Liver (tissue), 3 donors: ENCODE measurements at regions not wholly inside any gene's neighbourhood (a gene's known extent, or its start where the extent isn't known, plus 50 kb on each side); places are given as distances from the start of the nearest gene placed in this dataset.
"Not testable (repeated sequence)": the region's sequence is repeated elsewhere in the genome, so short reads cannot be mapped to it uniquely, and the experiment has no call there.

Experiments used
- EGR1 ChIP-seq, 2 donors: IDR thresholded peaks; 2 replicates each; pipeline ENCODE4 v1.6.1; 2016 to 2018; ENCODE audit warnings: antibody characterized with exemption in 2 of 2, low read depth in 2 of 2
- FOXA2 ChIP-seq: IDR thresholded peaks from 2 replicates; pipeline ENCODE4 v1.6.1; 2016; ENCODE audit warnings: antibody characterized with exemption
- HNF4A ChIP-seq, 2 donors: conservative IDR thresholded peaks; 2 replicates each; pipeline ENCODE4 v1.6.1; 2016; ENCODE audit warnings: antibody characterized with exemption in 2 of 2, mild to moderate bottlenecking in 2 of 2
- JUND ChIP-seq, 2 donors: IDR thresholded peaks; 2 replicates each; pipeline ENCODE4 v1.6.1; 2016; ENCODE audit warnings: antibody characterized with exemption in 2 of 2
- NR2F2 ChIP-seq: IDR thresholded peaks from 2 replicates; pipeline ENCODE4 v1.6.1; 2016; ENCODE audit warnings: antibody characterized with exemption
- TAF1 ChIP-seq: conservative IDR thresholded peaks from 2 replicates; pipeline ENCODE4 v1.6.1; 2016; ENCODE audit warnings: antibody characterized with exemption, mild to moderate bottlenecking
- YY1 ChIP-seq: IDR thresholded peaks from 2 replicates; pipeline ENCODE4 v1.6.1; 2016; ENCODE audit warnings: antibody characterized with exemption, mild to moderate bottlenecking
- TF ChIP-seq, protein P1 (sequence below): fragments of 150-350 bp; IDR thresholded peaks from 2 replicates; pipeline ENCODE4 v1.5.1; 2017; ENCODE audit warnings: improper control_type of control experiment, low read depth, low read length; ENCODE audit not compliant: missing input control
- TF ChIP-seq, protein P2 (sequence below): IDR thresholded peaks from 2 replicates; pipeline ENCODE4 v1.6.1; 2016; ENCODE audit warnings: antibody characterized with exemption
- TF ChIP-seq, protein P3 (sequence below): IDR thresholded peaks from 2 replicates; pipeline ENCODE4 v1.6.1; 2016; ENCODE audit warnings: antibody characterized with exemption, mild to moderate bottlenecking
- donor health status: healthy.
- donor health status: healthy.

DNA sequence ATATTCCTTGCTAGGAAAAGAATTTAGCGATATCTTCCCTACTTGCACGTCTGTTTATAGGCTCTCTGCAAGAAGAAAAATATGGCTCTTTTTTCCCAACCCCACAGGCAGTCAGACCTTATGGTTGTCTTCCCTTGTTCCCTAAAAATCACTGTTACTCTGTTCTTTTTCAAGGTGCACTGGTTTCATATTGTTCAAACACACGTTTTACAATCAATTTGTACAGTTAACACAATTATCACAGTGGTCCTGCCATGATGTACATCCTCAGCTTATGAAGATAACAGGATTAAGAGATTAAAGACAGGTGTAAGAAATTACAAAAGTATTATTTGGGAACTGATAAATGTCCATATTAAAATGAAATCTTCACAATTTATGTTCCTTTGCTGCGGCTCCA, 51.7 kb upstream of the MORC3 start:
- TF ChIP-seq, protein P1, sequence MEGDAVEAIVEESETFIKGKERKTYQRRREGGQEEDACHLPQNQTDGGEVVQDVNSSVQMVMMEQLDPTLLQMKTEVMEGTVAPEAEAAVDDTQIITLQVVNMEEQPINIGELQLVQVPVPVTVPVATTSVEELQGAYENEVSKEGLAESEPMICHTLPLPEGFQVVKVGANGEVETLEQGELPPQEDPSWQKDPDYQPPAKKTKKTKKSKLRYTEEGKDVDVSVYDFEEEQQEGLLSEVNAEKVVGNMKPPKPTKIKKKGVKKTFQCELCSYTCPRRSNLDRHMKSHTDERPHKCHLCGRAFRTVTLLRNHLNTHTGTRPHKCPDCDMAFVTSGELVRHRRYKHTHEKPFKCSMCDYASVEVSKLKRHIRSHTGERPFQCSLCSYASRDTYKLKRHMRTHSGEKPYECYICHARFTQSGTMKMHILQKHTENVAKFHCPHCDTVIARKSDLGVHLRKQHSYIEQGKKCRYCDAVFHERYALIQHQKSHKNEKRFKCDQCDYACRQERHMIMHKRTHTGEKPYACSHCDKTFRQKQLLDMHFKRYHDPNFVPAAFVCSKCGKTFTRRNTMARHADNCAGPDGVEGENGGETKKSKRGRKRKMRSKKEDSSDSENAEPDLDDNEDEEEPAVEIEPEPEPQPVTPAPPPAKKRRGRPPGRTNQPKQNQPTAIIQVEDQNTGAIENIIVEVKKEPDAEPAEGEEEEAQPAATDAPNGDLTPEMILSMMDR = not testable (repeated sequence)
- TF ChIP-seq NR2F2; YY1; FOXA2; JUND (IDR thresholded peaks at IDR 0.05); TAF1; HNF4A (conservative IDR thresholded peaks at IDR 0.05); EGR1 (IDR thresholded peaks at IDR 0.05; ENCODE audit: low read depth in 2 of 2): not testable (repeated sequence)
- TF ChIP-seq, protein P2, sequence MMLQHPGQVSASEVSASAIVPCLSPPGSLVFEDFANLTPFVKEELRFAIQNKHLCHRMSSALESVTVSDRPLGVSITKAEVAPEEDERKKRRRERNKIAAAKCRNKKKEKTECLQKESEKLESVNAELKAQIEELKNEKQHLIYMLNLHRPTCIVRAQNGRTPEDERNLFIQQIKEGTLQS = not testable (repeated sequence)
- TF ChIP-seq, protein P3, sequence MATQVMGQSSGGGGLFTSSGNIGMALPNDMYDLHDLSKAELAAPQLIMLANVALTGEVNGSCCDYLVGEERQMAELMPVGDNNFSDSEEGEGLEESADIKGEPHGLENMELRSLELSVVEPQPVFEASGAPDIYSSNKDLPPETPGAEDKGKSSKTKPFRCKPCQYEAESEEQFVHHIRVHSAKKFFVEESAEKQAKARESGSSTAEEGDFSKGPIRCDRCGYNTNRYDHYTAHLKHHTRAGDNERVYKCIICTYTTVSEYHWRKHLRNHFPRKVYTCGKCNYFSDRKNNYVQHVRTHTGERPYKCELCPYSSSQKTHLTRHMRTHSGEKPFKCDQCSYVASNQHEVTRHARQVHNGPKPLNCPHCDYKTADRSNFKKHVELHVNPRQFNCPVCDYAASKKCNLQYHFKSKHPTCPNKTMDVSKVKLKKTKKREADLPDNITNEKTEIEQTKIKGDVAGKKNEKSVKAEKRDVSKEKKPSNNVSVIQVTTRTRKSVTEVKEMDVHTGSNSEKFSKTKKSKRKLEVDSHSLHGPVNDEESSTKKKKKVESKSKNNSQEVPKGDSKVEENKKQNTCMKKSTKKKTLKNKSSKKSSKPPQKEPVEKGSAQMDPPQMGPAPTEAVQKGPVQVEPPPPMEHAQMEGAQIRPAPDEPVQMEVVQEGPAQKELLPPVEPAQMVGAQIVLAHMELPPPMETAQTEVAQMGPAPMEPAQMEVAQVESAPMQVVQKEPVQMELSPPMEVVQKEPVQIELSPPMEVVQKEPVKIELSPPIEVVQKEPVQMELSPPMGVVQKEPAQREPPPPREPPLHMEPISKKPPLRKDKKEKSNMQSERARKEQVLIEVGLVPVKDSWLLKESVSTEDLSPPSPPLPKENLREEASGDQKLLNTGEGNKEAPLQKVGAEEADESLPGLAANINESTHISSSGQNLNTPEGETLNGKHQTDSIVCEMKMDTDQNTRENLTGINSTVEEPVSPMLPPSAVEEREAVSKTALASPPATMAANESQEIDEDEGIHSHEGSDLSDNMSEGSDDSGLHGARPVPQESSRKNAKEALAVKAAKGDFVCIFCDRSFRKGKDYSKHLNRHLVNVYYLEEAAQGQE = not testable (repeated sequence)
